GM06990 (cell line): ENCODE measurements at regions not wholly inside any gene's neighbourhood (a gene's known extent, or its start where the extent isn't known, plus 50 kb on each side); places are given as distances from the start of the nearest gene placed in this dataset.

Experiments used
- DNase-seq: peaks from one replicate; pipeline ENCODE4 v3.0.0-alpha.2; 2011; ENCODE audit not compliant: insufficient read length; ENCODE audit errors: extremely low read depth
- H3K27me3 ChIP-seq: replicated peaks from 2 replicates; pipeline ENCODE4 v1.6.0; 2011; ENCODE audit warnings: low read length; ENCODE audit not compliant: control insufficient read depth, insufficient read depth
- H3K36me3 ChIP-seq: 2 replicates; pipeline ENCODE4 v1.5.1; 2011; ENCODE audit warnings: low read length; ENCODE audit not compliant: control insufficient read depth, insufficient read depth
- H3K4me3 ChIP-seq: replicated peaks from 2 replicates; pipeline ENCODE4 v1.5.1; 2011; ENCODE audit warnings: low read depth, mild to moderate bottlenecking, control low read depth, low read length
- TF ChIP-seq, protein P1 (sequence below): IDR thresholded peaks from 2 replicates; pipeline ENCODE4 v1.5.1; 2011; ENCODE audit warnings: low read length, control low read depth, mild to moderate bottlenecking, inconsistent platforms; ENCODE audit not compliant: insufficient read depth, poor library complexity, severe bottlenecking

DNA sequence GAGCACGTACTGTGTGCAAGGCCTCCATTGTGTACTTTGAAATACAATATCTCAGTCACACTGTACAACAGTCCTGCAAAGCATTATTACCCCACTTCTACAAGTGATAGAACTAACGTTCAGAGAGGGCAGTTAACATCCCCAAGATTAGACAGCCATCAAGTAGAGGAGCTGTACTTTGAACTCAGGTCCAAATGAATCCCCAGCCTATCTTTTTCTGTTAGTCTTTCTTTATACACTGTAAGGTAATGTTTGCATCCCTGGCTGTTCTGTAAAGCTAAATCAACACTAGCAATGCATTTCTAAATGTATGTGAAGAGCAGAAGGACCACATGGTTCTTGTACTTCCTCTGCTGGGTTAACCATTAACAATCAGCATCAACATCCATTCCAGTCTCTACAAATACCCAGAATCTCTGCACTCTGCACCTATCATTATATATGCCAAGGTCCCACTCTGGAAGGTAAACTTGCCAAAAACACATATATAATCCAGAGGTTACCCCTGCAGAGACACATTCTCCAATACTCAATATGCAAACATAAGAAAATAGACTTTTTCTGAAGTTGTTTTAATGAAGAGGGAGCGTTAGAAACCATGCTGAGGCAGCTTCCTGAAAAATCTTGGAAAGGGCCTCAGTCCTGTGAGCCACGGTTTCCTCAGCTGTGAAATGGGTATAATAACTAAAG is 182.3 kb downstream of the MZT1 start:
- Histone ChIP-seq H3K36me3 (no peaks in the 10 kb centered on the region), H3K27me3 (no peaks in the 10 kb centered on the region), H3K4me3 (no peak overlapping the region)
- TF ChIP-seq, protein P1, sequence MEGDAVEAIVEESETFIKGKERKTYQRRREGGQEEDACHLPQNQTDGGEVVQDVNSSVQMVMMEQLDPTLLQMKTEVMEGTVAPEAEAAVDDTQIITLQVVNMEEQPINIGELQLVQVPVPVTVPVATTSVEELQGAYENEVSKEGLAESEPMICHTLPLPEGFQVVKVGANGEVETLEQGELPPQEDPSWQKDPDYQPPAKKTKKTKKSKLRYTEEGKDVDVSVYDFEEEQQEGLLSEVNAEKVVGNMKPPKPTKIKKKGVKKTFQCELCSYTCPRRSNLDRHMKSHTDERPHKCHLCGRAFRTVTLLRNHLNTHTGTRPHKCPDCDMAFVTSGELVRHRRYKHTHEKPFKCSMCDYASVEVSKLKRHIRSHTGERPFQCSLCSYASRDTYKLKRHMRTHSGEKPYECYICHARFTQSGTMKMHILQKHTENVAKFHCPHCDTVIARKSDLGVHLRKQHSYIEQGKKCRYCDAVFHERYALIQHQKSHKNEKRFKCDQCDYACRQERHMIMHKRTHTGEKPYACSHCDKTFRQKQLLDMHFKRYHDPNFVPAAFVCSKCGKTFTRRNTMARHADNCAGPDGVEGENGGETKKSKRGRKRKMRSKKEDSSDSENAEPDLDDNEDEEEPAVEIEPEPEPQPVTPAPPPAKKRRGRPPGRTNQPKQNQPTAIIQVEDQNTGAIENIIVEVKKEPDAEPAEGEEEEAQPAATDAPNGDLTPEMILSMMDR = no peak
- DNase-seq = no peak

DNA sequence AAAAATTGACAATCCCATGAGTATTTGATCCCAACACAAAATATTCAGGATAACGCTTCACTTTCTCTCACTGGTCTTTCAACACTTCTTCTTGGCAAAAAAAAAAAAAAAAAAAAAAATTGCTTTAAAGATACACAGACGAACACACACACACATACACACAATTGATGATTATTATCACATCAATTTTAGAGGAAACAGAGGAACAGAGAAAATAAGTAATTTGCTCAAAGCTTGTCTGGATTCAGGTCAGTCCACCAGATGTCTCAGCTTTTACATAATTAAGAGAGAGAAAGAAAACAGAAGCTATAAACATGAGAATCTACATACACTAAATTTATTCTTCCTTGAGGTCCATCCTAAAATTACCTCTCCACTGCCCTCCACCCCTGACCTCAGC is 183.4 kb downstream of the MZT1 start:
- H3K4me3 ChIP-seq = no peak overlapping the region
- no peaks in the 10 kb centered on the region for H3K27me3 ChIP-seq
- no peak for DNase-seq
- no peaks in the 10 kb centered on the region for H3K36me3 ChIP-seq
- TF ChIP-seq, protein P1 = no peak

DNA sequence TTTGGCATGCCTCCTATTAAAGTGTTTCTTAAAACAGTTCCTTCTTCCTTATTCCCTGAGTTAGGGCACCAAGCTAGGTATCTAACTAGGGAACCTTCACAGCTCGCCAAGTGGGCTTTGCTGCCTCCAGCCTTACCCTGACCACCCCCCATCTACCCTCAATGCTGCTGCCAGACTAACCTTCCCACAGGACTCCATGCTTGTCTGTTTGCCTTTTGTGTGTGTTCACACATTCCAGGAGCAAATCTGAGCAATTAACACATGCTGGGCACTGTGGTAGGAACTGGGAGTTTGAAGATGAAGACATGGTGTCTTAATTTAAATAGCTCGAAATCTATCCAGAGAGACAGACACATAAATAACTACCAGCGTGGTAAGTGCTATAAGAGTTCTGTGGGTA is 185.2 kb downstream of the MZT1 start:
- DNase-seq = no peak
- no peaks in the 10 kb centered on the region for H3K36me3 ChIP-seq
- TF ChIP-seq, protein P1 = no peak
- H3K27me3 ChIP-seq = no peaks in the 10 kb centered on the region
- no peak overlapping the region for H3K4me3 ChIP-seq

DNA sequence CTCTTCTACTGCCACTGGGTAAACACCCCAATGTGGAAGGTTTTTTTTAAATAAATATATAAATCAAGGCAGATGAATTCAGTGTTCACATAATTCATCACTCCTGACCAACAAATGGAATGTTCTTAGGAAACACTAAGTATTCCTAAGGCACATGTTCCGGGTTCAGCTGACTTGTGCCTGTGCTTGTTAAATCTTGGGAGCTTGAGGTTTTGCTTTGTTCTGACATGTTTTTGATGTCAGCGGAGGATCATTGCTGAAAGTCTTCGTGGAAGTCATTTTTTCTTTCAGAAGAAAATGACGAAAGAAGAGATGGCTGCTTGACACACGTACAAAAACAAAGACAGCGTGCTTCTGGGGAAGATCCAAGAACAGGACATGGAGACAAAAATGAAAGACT is 185.8 kb downstream of the MZT1 start:
- TF ChIP-seq, protein P1 = no peak
- no peak for DNase-seq
- Histone ChIP-seq H3K4me3 (no peak overlapping the region), H3K27me3 (no peaks in the 10 kb centered on the region), H3K36me3 (no peaks in the 10 kb centered on the region)

DNA sequence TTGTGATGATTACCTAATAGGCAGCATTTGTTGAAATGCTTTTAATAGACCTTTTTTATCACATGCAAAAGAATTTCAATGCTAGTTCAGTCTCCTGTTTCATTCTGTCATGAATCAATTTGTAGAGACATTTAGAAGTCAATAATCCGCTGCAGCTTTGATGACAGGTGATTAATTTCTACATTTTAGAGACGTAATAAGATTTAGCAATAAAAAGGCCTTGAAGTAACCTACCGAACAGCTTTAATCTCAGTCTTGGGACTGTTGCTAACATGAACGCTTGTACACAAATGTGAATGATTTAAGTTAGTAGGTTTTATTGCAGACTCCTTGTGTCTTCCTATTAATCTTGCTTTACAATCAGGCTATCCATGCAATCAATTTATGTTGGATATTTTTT is 186.5 kb downstream of the MZT1 start:
- DNase-seq = no peak
- H3K36me3 ChIP-seq = no peaks in the 10 kb centered on the region
- H3K27me3 ChIP-seq = no peaks in the 10 kb centered on the region
- TF ChIP-seq, protein P1 = no peak
- H3K4me3 ChIP-seq = no peak overlapping the region

DNA sequence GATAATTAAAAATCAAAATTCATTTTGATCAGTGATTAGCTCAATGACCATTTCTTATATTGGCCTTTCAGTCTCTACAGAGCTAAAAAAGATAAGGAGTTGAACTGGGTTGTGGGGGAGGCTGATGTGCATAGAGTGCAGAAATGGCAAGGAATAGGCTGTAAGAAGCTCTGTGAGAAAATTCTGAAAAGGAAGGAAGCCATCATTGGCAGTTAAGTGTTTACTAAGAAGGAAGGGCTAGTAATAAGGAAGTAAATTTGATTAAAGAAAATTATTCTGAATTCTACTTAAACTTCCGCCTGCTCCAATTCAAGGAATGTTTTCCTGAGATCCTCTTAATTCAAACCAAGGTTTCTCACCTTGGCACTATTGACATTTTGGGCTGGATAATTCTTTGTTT is 187.5 kb downstream of the MZT1 start:
- H3K4me3 ChIP-seq = no peak overlapping the region
- no peaks in the 10 kb centered on the region for H3K27me3 ChIP-seq
- DNase-seq = no peak
- TF ChIP-seq, protein P1 = no peak
- H3K36me3 ChIP-seq = no peaks in the 10 kb centered on the region
